ENCODE measurements at regions not wholly inside any gene's neighbourhood (a gene's known extent, or its start where the extent isn't known, plus 50 kb on each side); places are given as distances from the start of the nearest gene placed in this dataset.

DNA sequence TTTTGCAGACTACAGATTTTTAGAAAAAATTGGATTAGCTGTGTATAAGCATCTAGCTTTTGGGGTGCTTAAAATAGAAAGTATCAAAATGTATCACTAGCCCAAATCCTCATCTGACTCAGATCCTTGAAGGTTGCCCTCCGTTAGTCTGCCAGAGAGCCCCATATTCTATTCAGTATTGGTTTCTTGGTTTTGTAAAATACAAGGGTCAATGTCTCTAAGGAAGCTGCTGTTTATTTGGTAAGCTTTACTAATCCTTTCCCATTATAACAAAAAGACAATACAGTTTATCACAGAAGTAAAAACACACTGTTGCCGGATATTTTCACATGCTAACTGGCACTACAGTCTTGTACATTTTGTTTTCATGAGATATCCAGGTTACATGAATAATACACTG is 92.8 kb upstream of the PTHLH start:
- no peak for TF ChIP-seq POLR2A (IDR thresholded peaks at IDR 0.05)
- TF ChIP-seq, protein P1, sequence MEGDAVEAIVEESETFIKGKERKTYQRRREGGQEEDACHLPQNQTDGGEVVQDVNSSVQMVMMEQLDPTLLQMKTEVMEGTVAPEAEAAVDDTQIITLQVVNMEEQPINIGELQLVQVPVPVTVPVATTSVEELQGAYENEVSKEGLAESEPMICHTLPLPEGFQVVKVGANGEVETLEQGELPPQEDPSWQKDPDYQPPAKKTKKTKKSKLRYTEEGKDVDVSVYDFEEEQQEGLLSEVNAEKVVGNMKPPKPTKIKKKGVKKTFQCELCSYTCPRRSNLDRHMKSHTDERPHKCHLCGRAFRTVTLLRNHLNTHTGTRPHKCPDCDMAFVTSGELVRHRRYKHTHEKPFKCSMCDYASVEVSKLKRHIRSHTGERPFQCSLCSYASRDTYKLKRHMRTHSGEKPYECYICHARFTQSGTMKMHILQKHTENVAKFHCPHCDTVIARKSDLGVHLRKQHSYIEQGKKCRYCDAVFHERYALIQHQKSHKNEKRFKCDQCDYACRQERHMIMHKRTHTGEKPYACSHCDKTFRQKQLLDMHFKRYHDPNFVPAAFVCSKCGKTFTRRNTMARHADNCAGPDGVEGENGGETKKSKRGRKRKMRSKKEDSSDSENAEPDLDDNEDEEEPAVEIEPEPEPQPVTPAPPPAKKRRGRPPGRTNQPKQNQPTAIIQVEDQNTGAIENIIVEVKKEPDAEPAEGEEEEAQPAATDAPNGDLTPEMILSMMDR (IDR thresholded peaks at IDR 0.05): no peak
- TF ChIP-seq EP300 (IDR thresholded peaks at IDR 0.05): no peak
